ENCODE measurements at regions not wholly inside any gene's neighbourhood (a gene's known extent, or its start where the extent isn't known, plus 50 kb on each side); places are given as distances from the start of the nearest gene placed in this dataset.
"Not testable (repeated sequence)": the region's sequence is repeated elsewhere in the genome, so short reads cannot be mapped to it uniquely, and the experiment has no call there.

- no peak overlapping the region for H3K4me2 ChIP-seq
Observed at GRCh38 chr10:123393170-123393569, 239.0 kb downstream of the BUB3 start.

GRCh38 chr10:123394382-123394781, 240.2 kb downstream of the BUB3 start:
- peaks cover 32% of the 10 kb centered on the region for H3K9me3 ChIP-seq
- peaks cover 61% of the 10 kb centered on the region for H3K4me1 ChIP-seq
- no peak for TF ChIP-seq Cebpa-rat (IDR thresholded peaks at IDR 0.05)
- no peak overlapping the region for H3K4me2 ChIP-seq
- no peak overlapping the region for H3K9ac ChIP-seq
- no peak overlapping the region for H3K27ac ChIP-seq
- H3K27me3 ChIP-seq: no peaks in the 10 kb centered on the region
- H3K4me3 ChIP-seq: no peak overlapping the region
- H4K20me1 ChIP-seq: no peaks in the 10 kb centered on the region
- peaks cover 23% of the 10 kb centered on the region for H3K36me3 ChIP-seq

More at GRCh38 chr10:123393170-123393569, 239.0 kb downstream of the BUB3 start:
- no peak for TF ChIP-seq Cebpa-rat (IDR thresholded peaks at IDR 0.05)
- Histone ChIP-seq H3K4me1 (peaks cover 48% of the 10 kb centered on the region), H3K36me3 (peaks cover 34% of the 10 kb centered on the region), H4K20me1 (no peaks in the 10 kb centered on the region), H3K9me3 (peaks cover 44% of the 10 kb centered on the region), H3K4me3 (no peak overlapping the region), H3K27me3 (no peaks in the 10 kb centered on the region), H3K27ac (no peak overlapping the region), H3K9ac (no peak overlapping the region)

- H3K4me3 ChIP-seq, H3K4me2 ChIP-seq, H3K27me3 ChIP-seq, H3K27ac ChIP-seq, H3K9ac ChIP-seq, H4K20me1 ChIP-seq: not testable (repeated sequence)
- Histone ChIP-seq H3K36me3 (peaks cover 15% of the 10 kb centered on the region), H3K4me1 (peaks cover 67% of the 10 kb centered on the region), H3K9me3 (peaks cover 24% of the 10 kb centered on the region)
Observed at GRCh38 chr10:123395234-123395633, 241.0 kb downstream of the BUB3 start.

- no peak for TF ChIP-seq Cebpa-rat (IDR thresholded peaks at IDR 0.05)
- Histone ChIP-seq H3K4me3 (no peak overlapping the region), H4K20me1 (no peaks in the 10 kb centered on the region), H3K4me1 (peaks cover 67% of the 10 kb centered on the region), H3K27me3 (no peaks in the 10 kb centered on the region), H3K36me3 (peaks cover 14% of the 10 kb centered on the region), H3K4me2 (no peak overlapping the region), H3K27ac (no peak overlapping the region), H3K9me3 (peaks cover 23% of the 10 kb centered on the region), H3K9ac (no peak overlapping the region)
Observed at GRCh38 chr10:123395906-123396305, 241.7 kb downstream of the BUB3 start.

GRCh38 chr10:123398180-123398591, 244.0 kb downstream of the BUB3 start:
- Histone ChIP-seq H3K27me3 (no peaks in the 10 kb centered on the region), H3K9me3 (peaks cover 23% of the 10 kb centered on the region), H3K4me1 (peaks cover 68% of the 10 kb centered on the region), H4K20me1 (no peaks in the 10 kb centered on the region), H3K27ac (peak overlapping the region; percentile 54), H3K9ac (0 out of 2 replicates have a peak overlapping the region, but pooled peaks have one; percentile 35), H3K4me2 (peak overlapping the region; percentile 63), H3K36me3 (peaks cover 14% of the 10 kb centered on the region), H3K4me3 (no peak overlapping the region)
- no peak for TF ChIP-seq Cebpa-rat (IDR thresholded peaks at IDR 0.05)

GRCh38 chr10:123398756-123399155, 244.6 kb downstream of the BUB3 start:
- peaks cover 14% of the 10 kb centered on the region for H3K36me3 ChIP-seq
- no peaks in the 10 kb centered on the region for H4K20me1 ChIP-seq
- peak overlapping the region; percentile 39; the same call in 1 of the 2 replicates for H3K27ac ChIP-seq
- peak overlapping the region; percentile 63 for H3K4me2 ChIP-seq
- no peak for TF ChIP-seq Cebpa-rat (IDR thresholded peaks at IDR 0.05)
- H3K27me3 ChIP-seq: no peaks in the 10 kb centered on the region
- H3K4me1 ChIP-seq: peaks cover 74% of the 10 kb centered on the region
- H3K4me3 ChIP-seq: no peak overlapping the region
- H3K9me3 ChIP-seq: peaks cover 27% of the 10 kb centered on the region
- H3K9ac ChIP-seq: no peak overlapping the region

- peaks cover 69% of the 10 kb centered on the region for H3K4me1 ChIP-seq
- H3K9me3 ChIP-seq: peaks cover 29% of the 10 kb centered on the region
- no peaks in the 10 kb centered on the region for H4K20me1 ChIP-seq
- no peak overlapping the region for H3K9ac ChIP-seq
- H3K4me3 ChIP-seq: no peak overlapping the region
- H3K27ac ChIP-seq: peak overlapping the region; percentile 39
- no peak for TF ChIP-seq Cebpa-rat (IDR thresholded peaks at IDR 0.05)
- no peaks in the 10 kb centered on the region for H3K27me3 ChIP-seq
- peak overlapping the region; percentile 63 for H3K4me2 ChIP-seq
- H3K36me3 ChIP-seq: peaks cover 14% of the 10 kb centered on the region
Observed at GRCh38 chr10:123399276-123399839, 245.2 kb downstream of the BUB3 start.

GRCh38 chr10:123402021-123402420, 247.8 kb downstream of the BUB3 start:
- TF ChIP-seq Cebpa-rat (IDR thresholded peaks at IDR 0.05): no peak
- Histone ChIP-seq H3K4me1 (peaks cover 67% of the 10 kb centered on the region), H3K9ac (peak overlapping the region; percentile 30; the same call in 1 of the 2 replicates), H4K20me1 (no peaks in the 10 kb centered on the region), H3K27ac (peak overlapping the region; percentile 78), H3K27me3 (no peaks in the 10 kb centered on the region), H3K36me3 (no peaks in the 10 kb centered on the region), H3K9me3 (peaks cover 26% of the 10 kb centered on the region), H3K4me2 (peak overlapping the region; percentile 79), H3K4me3 (no peak overlapping the region)

GRCh38 chr10:123402656-123403055, 248.5 kb downstream of the BUB3 start:
- Histone ChIP-seq H3K27me3 (no peaks in the 10 kb centered on the region), H3K36me3 (no peaks in the 10 kb centered on the region), H3K27ac (peak overlapping the region; percentile 78), H3K4me2 (peak overlapping the region; percentile 79), H4K20me1 (no peaks in the 10 kb centered on the region), H3K9me3 (peaks cover 26% of the 10 kb centered on the region), H3K4me3 (no peak overlapping the region), H3K4me1 (peaks cover 61% of the 10 kb centered on the region), H3K9ac (peak overlapping the region; percentile 30; the same call in 1 of the 2 replicates)
- TF ChIP-seq Cebpa-rat (IDR thresholded peaks at IDR 0.05): no peak

- H3K4me2 ChIP-seq: no peak overlapping the region
- no peak overlapping the region for H3K9ac ChIP-seq
- no peak overlapping the region for H3K27ac ChIP-seq
- H3K4me3 ChIP-seq: no peak overlapping the region
- H3K9me3 ChIP-seq: peaks cover 26% of the 10 kb centered on the region
- no peaks in the 10 kb centered on the region for H3K36me3 ChIP-seq
- no peaks in the 10 kb centered on the region for H4K20me1 ChIP-seq
- H3K4me1 ChIP-seq: peaks cover 44% of the 10 kb centered on the region
- TF ChIP-seq Cebpa-rat (IDR thresholded peaks at IDR 0.05): no peak
- H3K27me3 ChIP-seq: no peaks in the 10 kb centered on the region
Observed at GRCh38 chr10:123404357-123404756, 250.2 kb downstream of the BUB3 start.

Measured in BLaER1 (cell line).